ENCODE measurements at regions not wholly inside any gene's neighbourhood (a gene's known extent, or its start where the extent isn't known, plus 50 kb on each side); places are given as distances from the start of the nearest gene placed in this dataset.
A peak's percentile ranks its signal among the peaks of the same experiment; 100 is the strongest.

DNA sequence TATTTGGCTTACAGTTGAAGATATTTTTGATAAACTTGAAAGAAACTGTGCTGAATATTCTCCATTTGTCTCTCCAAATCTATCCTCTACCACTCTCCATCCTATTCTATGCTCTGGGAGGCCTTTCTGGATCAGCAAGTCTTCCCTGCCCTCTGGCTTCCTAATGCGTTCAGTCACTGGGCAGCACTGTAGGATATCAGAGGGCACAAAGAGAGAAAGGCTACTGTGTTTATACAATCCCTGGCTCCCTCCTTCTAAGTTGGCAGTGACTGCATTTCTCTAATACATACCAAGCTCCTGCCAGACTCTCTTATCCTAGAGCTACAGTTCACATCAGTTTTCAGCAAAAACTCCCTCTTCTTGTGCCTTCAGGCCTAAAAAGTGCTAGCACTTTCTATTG lies 102.1 kb upstream of the FHIT start:
- TF ChIP-seq, protein P1, sequence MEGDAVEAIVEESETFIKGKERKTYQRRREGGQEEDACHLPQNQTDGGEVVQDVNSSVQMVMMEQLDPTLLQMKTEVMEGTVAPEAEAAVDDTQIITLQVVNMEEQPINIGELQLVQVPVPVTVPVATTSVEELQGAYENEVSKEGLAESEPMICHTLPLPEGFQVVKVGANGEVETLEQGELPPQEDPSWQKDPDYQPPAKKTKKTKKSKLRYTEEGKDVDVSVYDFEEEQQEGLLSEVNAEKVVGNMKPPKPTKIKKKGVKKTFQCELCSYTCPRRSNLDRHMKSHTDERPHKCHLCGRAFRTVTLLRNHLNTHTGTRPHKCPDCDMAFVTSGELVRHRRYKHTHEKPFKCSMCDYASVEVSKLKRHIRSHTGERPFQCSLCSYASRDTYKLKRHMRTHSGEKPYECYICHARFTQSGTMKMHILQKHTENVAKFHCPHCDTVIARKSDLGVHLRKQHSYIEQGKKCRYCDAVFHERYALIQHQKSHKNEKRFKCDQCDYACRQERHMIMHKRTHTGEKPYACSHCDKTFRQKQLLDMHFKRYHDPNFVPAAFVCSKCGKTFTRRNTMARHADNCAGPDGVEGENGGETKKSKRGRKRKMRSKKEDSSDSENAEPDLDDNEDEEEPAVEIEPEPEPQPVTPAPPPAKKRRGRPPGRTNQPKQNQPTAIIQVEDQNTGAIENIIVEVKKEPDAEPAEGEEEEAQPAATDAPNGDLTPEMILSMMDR (IDR thresholded peaks at IDR 0.05; ENCODE audit: low read length, missing control alignments), result no peak
- no peak for DNase-seq (ENCODE audit: low read depth)
- H3K4me3 ChIP-seq (replicated peaks; ENCODE audit: low read depth, low read length), result no peak overlapping the region

DNA sequence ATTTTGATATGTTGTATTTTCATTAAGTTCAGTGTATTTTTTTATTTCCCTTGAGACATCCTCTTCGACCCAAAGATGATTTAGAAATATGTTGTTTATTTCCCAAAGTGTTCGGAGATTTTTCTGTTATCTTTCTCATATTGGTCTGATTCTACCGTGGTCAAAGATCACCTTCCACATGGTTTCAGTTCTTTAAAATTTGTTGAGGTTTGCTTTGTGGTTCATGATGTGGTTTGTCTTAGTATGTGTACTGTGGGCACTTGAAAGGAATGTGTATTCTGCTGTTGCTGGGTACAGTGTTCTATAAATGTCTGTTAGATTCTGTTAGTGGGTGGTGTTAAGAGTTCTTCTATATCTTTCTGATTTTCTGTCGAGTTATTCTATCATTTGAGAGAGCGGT lies 103.4 kb upstream of the FHIT start:
- DNase-seq (ENCODE audit: low read depth), result no peak
- TF ChIP-seq, protein P1 (IDR thresholded peaks at IDR 0.05; ENCODE audit: low read length, missing control alignments), result no peak

DNA sequence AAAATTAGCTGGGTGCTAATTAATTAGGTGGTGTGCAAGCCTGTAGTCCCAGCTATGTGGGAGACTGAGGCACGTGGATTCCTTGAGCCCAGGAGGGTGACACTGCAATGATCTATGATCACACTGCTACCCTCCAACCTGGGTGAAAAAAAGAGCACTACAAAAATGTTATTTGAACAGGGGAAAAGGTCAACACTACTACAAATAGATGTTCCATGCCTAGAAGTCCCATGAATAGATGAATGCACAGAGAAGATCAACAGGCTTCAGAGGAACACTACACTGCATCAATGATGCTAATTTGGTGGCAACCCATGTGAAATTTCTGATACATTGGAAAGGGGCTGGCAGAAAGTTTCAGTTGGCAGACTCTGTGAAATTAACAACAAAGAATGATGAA lies 105.4 kb upstream of the FHIT start:
- DNase-seq (ENCODE audit: low read depth), result no peak
- no peak overlapping the region for H3K4me3 ChIP-seq (replicated peaks; ENCODE audit: low read depth, low read length)
- TF ChIP-seq, protein P1 (IDR thresholded peaks at IDR 0.05; ENCODE audit: low read length, missing control alignments), result no peak

More for the DNA sequence above, 103.4 kb upstream of the FHIT start:
- H3K4me3 ChIP-seq (replicated peaks; ENCODE audit: low read depth, low read length), result no peak overlapping the region

DNA sequence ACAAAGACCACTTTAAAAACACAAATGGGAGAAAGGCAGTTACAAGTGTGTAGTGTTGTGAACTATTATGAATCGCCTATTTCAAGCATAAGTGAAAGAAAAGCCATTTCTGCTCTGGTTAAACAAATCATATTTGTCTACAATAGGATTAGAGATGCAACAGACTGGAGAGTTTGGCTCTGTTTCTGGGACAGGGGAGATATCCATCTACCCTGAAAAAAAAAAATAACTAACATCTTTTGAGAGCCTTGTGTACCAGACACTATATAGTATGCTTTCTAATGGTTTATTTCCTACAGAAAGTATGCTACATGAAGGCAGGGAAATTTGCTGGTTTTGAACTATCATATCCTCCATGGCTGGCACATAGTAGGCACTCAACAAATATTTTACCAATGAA lies 106.7 kb upstream of the FHIT start:
- H3K4me3 ChIP-seq (replicated peaks; ENCODE audit: low read depth, low read length), result no peak overlapping the region
- DNase-seq (ENCODE audit: low read depth), result no peak
- TF ChIP-seq, protein P1 (IDR thresholded peaks at IDR 0.05; ENCODE audit: low read length, missing control alignments), result no peak

DNA sequence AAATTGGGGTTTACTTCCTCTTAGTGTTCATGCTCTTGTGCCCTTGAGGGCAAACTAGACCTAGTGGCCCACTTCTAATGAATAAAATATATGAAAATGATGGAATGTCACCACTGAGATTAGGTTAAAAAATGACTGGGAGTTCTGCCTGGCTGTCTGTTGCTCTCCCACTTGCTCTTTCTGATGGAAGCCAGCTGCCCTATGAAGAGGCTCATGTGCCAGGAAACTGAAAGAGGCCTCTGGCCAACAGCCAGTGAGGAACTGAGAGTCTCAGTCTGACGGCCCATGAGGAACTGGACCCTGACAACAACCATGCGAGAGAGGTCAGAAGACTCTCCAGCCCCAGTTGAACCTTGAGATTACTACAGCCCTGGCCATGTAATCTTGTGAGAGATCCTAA lies 107.1 kb upstream of the FHIT start:
- DNase-seq (ENCODE audit: low read depth), result peak; percentile 54
- no peak overlapping the region for H3K4me3 ChIP-seq (replicated peaks; ENCODE audit: low read depth, low read length)
- TF ChIP-seq, protein P1 (IDR thresholded peaks at IDR 0.05; ENCODE audit: low read length, missing control alignments), result no peak

DNA sequence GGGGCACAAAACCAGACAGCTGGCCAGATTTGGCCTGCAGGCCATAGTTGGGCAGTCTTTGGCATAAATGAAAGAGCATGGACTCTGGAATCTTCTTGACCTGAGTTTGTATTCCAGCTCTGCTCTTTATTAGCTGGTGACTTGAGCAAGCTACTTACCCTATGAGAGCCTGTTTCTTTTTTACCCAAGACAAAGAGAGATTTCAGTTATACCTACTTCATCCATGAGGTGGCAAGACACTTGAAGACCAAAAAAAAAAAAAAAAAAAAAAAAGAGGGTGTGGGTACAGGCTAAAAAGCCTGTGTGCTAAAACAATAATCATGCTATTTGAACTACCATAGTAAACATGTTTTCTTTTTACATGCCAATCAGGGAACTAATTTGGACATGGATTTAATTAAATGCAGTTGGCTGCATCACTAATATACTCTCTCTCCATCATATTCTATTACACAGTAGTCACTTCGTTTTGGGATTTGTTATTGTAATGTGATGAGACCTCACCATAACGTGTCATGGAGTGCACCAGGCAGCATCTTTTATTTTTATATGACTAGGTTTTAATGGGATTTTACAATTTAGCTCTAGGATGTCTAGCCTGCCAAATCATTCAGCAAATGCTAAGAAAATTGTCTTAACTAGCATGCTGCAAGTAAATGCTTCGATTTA lies 109.2 kb upstream of the FHIT start:
- no peak overlapping the region for H3K4me3 ChIP-seq (replicated peaks; ENCODE audit: low read depth, low read length)
- DNase-seq (ENCODE audit: low read depth), result no peak
- TF ChIP-seq, protein P1 (IDR thresholded peaks at IDR 0.05; ENCODE audit: low read length, missing control alignments), result no peak

DNA sequence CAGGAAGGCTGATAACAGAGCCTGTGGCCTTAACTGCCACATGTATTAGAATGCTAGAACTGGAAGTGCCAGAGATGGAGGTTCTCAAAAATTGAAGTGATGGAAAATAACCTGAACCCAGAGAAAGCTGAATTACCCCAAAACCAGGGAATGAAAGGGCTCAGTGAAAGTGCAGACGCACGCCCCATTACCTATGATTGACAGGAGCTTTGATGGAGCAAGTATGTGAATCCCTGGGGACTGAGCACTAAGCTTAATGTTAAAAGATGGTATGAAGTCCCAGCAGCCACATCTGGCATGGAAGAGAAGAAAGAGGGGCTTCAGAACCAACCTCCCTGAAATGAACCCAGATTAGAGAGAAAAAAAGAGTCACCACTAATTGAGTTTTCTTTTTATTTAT lies 118.4 kb upstream of the FHIT start:
- TF ChIP-seq, protein P1 (IDR thresholded peaks at IDR 0.05; ENCODE audit: low read length, missing control alignments), result no peak
- no peak overlapping the region for H3K4me3 ChIP-seq (replicated peaks; ENCODE audit: low read depth, low read length)
- no peak for DNase-seq (ENCODE audit: low read depth)

All from fibroblast of pulmonary artery (primary cell).